Esophagus muscularis mucosa (tissue), 4 donors: ENCODE measurements at regions not wholly inside any gene's neighbourhood (a gene's known extent, or its start where the extent isn't known, plus 50 kb on each side); places are given as distances from the start of the nearest gene placed in this dataset.

Experiments used
- EP300 ChIP-seq: sonication (generic); formaldehyde crosslinking; IDR thresholded peaks from one replicate; pipeline ENCODE4 v1.6.1; 2017; ENCODE audit warnings: antibody characterized with exemption
- POLR2AphosphoS5 ChIP-seq, 2 donors: sonication (generic); formaldehyde crosslinking; IDR thresholded peaks; one replicate each; pipeline ENCODE4 v1.6.1; 2017; ENCODE audit warnings: antibody characterized with exemption in 2 of 2
- TF ChIP-seq, protein P1 (sequence below), 3 experiments: fragments of 200-600 bp in 2 of 3; fragments of 450-650 bp in 1 of 3; sonication (generic) in 2 of 3; IDR thresholded peaks; one replicate each; pipeline ENCODE4 v1.5.1; 2017 to 2019; ENCODE audit warnings: antibody characterized with exemption in 3 of 3, mild to moderate bottlenecking in 2 of 3, moderate library complexity in 1 of 3

DNA sequence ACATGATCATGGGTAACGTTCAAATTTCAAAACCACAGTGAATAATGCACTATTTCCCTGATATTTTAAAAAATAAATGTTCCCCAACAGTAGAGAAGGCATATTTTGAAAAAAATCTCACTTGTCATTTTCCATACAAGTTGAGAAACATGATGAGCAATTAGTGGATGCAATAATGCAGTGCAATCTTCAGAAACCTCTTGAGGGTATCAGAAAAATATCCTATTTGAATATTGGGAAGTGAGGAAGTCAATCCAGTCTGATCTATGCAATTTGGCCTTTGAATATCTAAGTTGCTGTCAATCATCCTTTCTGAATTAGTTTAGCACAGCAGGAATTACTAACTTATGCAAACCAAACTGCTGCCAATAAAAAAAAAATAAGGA is 776.8 kb downstream of the PCDH18 start:
- no peak for TF ChIP-seq EP300
- TF ChIP-seq, protein P1, sequence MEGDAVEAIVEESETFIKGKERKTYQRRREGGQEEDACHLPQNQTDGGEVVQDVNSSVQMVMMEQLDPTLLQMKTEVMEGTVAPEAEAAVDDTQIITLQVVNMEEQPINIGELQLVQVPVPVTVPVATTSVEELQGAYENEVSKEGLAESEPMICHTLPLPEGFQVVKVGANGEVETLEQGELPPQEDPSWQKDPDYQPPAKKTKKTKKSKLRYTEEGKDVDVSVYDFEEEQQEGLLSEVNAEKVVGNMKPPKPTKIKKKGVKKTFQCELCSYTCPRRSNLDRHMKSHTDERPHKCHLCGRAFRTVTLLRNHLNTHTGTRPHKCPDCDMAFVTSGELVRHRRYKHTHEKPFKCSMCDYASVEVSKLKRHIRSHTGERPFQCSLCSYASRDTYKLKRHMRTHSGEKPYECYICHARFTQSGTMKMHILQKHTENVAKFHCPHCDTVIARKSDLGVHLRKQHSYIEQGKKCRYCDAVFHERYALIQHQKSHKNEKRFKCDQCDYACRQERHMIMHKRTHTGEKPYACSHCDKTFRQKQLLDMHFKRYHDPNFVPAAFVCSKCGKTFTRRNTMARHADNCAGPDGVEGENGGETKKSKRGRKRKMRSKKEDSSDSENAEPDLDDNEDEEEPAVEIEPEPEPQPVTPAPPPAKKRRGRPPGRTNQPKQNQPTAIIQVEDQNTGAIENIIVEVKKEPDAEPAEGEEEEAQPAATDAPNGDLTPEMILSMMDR (IDR thresholded peaks at IDR 0.05): no peak
- no peak for TF ChIP-seq POLR2AphosphoS5 (IDR thresholded peaks at IDR 0.05)
